ENCODE measurements at regions not wholly inside any gene's neighbourhood (a gene's known extent, or its start where the extent isn't known, plus 50 kb on each side); places are given as distances from the start of the nearest gene placed in this dataset.

DNA sequence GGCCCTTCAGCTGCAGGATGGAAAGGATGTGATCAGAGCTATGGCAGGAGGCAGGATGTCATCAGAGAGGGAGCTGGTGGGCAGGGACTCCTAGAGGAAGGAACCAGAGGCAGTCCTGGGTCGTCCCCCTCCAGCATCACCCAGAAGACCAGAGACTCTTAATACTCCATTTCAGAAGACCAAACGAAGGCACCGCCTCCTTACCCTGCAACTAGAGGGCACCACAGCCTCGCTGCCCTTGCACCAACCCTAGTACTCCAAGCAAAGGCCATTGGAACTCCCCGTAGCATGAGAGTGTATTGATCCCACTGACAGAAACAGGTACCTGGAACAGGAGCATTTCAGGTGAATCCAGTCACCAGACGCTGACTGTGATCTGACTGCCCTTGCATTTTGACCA is 598.1 kb downstream of the NPHP4 start:
- H3K4me3 ChIP-seq (ENCODE audit: low read depth, poor library complexity, severe bottlenecking): no peak overlapping the region
- DNase-seq (ENCODE audit: low spot score in 2 of 2): no peak
- TF ChIP-seq, protein P1, sequence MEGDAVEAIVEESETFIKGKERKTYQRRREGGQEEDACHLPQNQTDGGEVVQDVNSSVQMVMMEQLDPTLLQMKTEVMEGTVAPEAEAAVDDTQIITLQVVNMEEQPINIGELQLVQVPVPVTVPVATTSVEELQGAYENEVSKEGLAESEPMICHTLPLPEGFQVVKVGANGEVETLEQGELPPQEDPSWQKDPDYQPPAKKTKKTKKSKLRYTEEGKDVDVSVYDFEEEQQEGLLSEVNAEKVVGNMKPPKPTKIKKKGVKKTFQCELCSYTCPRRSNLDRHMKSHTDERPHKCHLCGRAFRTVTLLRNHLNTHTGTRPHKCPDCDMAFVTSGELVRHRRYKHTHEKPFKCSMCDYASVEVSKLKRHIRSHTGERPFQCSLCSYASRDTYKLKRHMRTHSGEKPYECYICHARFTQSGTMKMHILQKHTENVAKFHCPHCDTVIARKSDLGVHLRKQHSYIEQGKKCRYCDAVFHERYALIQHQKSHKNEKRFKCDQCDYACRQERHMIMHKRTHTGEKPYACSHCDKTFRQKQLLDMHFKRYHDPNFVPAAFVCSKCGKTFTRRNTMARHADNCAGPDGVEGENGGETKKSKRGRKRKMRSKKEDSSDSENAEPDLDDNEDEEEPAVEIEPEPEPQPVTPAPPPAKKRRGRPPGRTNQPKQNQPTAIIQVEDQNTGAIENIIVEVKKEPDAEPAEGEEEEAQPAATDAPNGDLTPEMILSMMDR (IDR thresholded peaks at IDR 0.05): no peak
- TF ChIP-seq POLR2A (IDR thresholded peaks at IDR 0.05): no peak
- intact Hi-C loops (cut with DNase I; ENCODE audit: low total_unique reads): no loop called here
- WGBS, 2 donors: 67 to 87% methylated on average over 6 of the region's 6 CpGs

DNA sequence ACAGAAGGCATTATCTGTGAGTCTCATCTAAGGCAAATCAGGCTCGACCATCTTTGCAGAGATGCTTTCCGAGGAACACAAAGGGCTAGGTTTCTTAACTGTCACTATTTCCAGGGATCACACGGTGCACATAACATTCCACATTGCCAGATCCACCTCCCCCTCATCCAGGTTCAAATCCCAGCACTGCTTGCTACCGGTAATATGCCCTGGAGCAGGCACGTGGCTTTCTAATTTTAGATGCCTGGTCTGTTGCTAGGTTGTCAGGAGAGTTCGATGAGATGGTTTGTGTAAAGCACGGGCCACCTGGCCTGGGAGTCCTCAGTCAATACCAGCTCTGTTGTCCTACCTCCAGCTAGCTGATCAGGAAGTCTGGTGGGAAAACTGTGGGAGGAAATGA is 598.6 kb downstream of the NPHP4 start:
- no peak for TF ChIP-seq POLR2A (IDR thresholded peaks at IDR 0.05)
- TF ChIP-seq, protein P1 (IDR thresholded peaks at IDR 0.05): no peak
- H3K4me3 ChIP-seq (ENCODE audit: low read depth, poor library complexity, severe bottlenecking): no peak overlapping the region
- intact Hi-C loops (cut with DNase I; ENCODE audit: low total_unique reads): no loop called here
- no peak for DNase-seq (ENCODE audit: low spot score in 2 of 2)
- WGBS, 2 donors: 55 to 63% methylated on average over 7 of the region's 7 CpGs

DNA sequence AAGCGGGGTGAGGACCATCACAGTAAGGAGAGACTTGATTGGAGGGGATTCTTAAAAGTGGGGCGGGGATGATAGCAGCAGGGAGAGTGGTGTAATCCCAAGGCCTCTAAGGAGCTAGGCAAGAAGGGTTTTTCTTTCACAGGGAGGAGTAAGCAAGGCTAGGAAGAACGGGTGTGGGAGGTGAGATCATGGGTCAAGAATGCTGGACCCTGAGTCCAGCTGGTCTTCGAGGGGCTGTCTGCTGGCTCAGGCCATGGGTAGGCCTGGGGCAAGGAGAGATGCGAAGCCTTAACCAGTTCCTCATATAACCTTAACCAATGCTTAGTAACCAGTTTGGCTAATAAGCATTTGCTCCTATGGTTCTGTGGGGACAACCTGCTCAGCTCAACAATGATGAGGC is 599.1 kb downstream of the NPHP4 start:
- intact Hi-C loops (cut with DNase I; ENCODE audit: low total_unique reads): no loop called here
- 67 to 72% methylated on average over 5 of the region's 5 CpGs for WGBS, 2 donors
- H3K4me3 ChIP-seq (ENCODE audit: low read depth, poor library complexity, severe bottlenecking): no peak overlapping the region
- DNase-seq (ENCODE audit: low spot score in 2 of 2): no peak
- no peak for TF ChIP-seq POLR2A (IDR thresholded peaks at IDR 0.05)
- TF ChIP-seq, protein P1 (IDR thresholded peaks at IDR 0.05): no peak

DNA sequence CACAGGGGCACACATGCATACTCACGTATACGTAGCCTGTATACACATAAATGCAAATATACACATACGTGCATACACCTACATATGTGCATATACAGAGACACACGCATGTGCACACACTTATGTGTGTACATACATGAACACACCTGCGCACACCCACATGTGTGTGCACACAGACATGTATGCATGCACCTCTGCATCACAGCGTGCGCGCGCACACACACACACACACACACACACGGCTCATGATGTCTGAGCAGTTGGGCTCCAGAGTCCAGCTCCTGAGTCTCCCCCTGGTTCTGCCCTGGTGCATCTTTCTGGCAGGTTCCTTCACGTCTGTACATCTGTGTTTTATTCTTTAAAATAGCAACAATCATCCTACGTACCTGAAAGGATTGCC is 600.5 kb downstream of the NPHP4 start:
- 90% methylated on average over 12 of the region's 12 CpGs for WGBS, 2 donors
- no peak for TF ChIP-seq POLR2A (IDR thresholded peaks at IDR 0.05)
- TF ChIP-seq, protein P1 (IDR thresholded peaks at IDR 0.05): no peak
- no peak for DNase-seq (ENCODE audit: low spot score in 2 of 2)
- intact Hi-C loops (cut with DNase I; ENCODE audit: low total_unique reads): no loop called here
- no peak overlapping the region for H3K4me3 ChIP-seq (ENCODE audit: low read depth, poor library complexity, severe bottlenecking)

DNA sequence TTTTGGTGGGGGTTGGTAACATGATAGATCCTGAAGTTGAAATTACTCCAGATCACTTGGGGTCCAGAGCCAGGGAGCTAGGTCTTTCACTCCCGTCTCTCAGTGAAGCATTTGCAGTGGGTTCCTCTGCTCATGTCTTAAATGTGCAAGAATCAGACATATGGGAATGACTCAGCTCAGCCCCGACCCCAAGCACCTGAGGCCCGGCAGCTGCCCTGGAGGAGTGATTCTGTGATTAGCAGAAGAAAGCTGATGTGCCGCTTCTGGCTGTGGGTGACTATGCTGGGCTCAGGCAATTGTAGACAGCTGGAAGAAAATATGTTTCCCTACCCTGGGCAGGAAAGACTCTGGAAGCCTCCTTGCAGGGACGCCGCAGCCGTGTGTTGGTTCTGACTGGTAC is 601.7 kb downstream of the NPHP4 start:
- no peak for DNase-seq (ENCODE audit: low spot score in 2 of 2)
- H3K4me3 ChIP-seq (ENCODE audit: low read depth, poor library complexity, severe bottlenecking): no peak overlapping the region
- intact Hi-C loops (cut with DNase I; ENCODE audit: low total_unique reads): no loop called here
- TF ChIP-seq, protein P1 (IDR thresholded peaks at IDR 0.05): no peak
- no peak for TF ChIP-seq POLR2A (IDR thresholded peaks at IDR 0.05)
- 48 to 58% methylated on average over 6 to 7 of the region's 7 CpGs for WGBS, 2 donors

DNA sequence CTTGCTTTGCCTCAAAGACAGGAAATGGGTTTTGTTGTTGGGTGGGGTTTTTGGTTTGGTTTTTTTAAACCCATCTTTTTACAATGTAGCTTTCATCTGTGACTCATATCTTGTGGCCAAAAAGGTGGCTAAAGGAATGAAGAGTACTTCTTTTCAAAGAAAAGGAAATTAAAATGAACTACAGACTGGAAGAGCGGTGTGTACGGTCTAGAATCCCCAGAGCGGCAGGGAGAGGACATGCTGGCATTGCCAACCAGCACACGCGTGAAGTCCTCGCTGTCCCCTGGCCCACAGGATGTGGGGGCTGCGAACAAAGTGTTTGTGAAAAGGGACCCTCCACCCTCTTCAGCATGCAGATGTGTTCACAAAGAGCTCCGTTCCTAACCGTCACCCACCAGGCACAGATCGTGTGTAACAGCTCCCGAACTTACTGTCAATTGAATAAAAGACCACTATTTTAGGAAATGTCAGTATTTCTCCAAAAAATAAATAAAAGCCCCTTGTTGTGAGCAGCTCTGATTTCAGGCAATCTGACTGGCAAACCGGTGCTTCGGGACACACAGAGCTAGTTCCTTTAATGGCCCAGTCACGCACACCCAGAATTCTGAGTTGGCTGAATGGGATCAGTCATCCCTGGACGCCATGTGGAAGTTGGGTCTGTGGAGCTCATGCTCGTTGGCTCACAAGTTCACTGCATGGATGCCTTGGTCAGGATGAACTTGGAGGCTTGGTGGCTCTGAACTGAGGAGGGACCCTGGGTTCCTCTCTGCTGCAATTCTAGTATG is 602.9 kb downstream of the NPHP4 start:
- TF ChIP-seq, protein P1 (IDR thresholded peaks at IDR 0.05): no peak
- no peak for TF ChIP-seq POLR2A (IDR thresholded peaks at IDR 0.05)
- H3K4me3 ChIP-seq (ENCODE audit: low read depth, poor library complexity, severe bottlenecking): no peak overlapping the region

More for the DNA sequence above, 602.9 kb downstream of the NPHP4 start:
- 75 to 86% methylated on average over 16 of the region's 16 CpGs for WGBS, 2 donors
- no peak for DNase-seq (ENCODE audit: low spot score in 2 of 2)
- intact Hi-C loops (cut with DNase I; ENCODE audit: low total_unique reads): no loop called here

Data from lower leg skin (tissue), 4 donors.